ENCODE measurements at regions not wholly inside any gene's neighbourhood (a gene's known extent, or its start where the extent isn't known, plus 50 kb on each side); places are given as distances from the start of the nearest gene placed in this dataset.

DNA sequence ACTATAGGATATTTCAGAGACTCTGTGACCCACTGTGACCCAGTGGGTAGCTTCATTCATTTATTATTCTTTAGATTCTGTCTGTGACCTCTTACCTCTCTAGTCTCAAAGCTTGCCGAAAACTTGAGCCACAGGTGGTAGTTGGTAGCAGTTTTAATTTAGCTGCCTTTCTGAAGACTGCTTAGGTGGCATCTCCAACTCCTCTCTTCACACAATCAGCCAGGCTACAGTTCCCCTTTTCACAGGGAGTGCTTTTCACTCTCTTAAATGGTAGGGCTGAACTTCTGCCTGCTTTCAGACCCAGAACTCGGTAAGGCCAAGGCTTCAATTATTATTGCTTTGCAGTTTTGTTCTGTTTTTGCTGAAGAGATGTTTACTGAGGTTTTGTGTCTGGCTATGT is 349.6 kb downstream of the ARL6IP6 start:
- Mint-ChIP-seq H3K4me1 (peaks cover 24% of the 10 kb centered on the region), H3K4me3 (no peak overlapping the region), H3K27ac (no peak overlapping the region), H3K36me3 (no peaks in the 10 kb centered on the region), H3K9me3 (no peaks in the 10 kb centered on the region), H3K27me3 (ENCODE audit: insufficient read depth, low read depth) (no peaks in the 10 kb centered on the region)
- H3K4me2 ChIP-seq = no peak overlapping the region
- no peaks in the 10 kb centered on the region for H3K4me1 ChIP-seq
- H3K9me3 ChIP-seq (ENCODE audit: low read depth) = no peaks in the 10 kb centered on the region
- H3K27ac ChIP-seq = no peak overlapping the region
- no peaks in the 10 kb centered on the region for H4K20me1 ChIP-seq (ENCODE audit: low read depth)
- H3K4me3 ChIP-seq = no peak overlapping the region
- no peak for TF ChIP-seq EZH2 (IDR thresholded peaks at IDR 0.05)
- TF ChIP-seq, protein P1, sequence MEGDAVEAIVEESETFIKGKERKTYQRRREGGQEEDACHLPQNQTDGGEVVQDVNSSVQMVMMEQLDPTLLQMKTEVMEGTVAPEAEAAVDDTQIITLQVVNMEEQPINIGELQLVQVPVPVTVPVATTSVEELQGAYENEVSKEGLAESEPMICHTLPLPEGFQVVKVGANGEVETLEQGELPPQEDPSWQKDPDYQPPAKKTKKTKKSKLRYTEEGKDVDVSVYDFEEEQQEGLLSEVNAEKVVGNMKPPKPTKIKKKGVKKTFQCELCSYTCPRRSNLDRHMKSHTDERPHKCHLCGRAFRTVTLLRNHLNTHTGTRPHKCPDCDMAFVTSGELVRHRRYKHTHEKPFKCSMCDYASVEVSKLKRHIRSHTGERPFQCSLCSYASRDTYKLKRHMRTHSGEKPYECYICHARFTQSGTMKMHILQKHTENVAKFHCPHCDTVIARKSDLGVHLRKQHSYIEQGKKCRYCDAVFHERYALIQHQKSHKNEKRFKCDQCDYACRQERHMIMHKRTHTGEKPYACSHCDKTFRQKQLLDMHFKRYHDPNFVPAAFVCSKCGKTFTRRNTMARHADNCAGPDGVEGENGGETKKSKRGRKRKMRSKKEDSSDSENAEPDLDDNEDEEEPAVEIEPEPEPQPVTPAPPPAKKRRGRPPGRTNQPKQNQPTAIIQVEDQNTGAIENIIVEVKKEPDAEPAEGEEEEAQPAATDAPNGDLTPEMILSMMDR (IDR thresholded peaks at IDR 0.05) = no peak
- no peak for TF ChIP-seq EZH2phosphoT487 (IDR thresholded peaks at IDR 0.05)
- H3K36me3 ChIP-seq = no peaks in the 10 kb centered on the region
- no peaks in the 10 kb centered on the region for H3K27me3 ChIP-seq
- H3K9ac ChIP-seq = no peak overlapping the region
- H2AFZ ChIP-seq (replicated peaks) = no peak overlapping the region
- DNase-seq (ENCODE audit: low spot score) = peak; percentile 10
- no peaks in the 10 kb centered on the region for H3F3A ChIP-seq (ENCODE audit: low read depth)
- H3K79me2 ChIP-seq (ENCODE audit: low read depth) = no peaks in the 10 kb centered on the region

DNA sequence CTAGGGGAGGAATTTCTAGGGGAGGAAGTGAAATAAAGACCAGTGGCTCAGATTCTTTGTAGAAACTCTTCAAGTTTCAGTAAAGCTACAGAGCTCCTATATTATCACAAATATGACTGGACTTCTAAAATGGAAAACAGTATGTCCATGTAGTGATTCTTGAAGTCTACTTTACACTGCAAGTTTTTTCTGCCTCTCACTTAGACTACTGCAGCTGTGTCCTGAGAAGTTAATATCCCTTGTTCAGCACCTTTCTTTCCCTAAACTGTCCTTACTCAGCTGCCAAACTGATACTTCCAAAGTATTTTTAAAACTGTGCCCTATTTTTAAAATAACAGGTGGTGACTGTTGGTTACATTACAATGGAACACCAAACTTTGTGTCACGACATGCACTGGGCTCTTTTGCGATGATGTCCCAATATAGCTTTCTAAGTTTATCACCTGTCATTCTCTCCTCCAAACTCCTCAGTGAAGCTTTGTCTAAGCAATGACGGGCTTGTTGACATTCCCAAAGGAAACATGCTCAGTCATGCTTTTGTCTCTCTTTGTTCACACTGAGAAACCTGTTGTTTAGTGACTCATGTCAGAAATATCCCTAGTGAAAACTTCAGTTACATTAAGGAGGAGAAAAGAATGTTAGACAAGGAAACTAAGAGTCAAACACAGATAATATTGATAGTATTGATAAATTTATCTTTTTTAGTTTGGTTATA is 341.1 kb downstream of the ARL6IP6 start:
- Histone ChIP-seq H2AFZ (replicated peaks) (no peak overlapping the region), H3K4me1 (peaks cover 19% of the 10 kb centered on the region), H3K9me3 (ENCODE audit: low read depth) (no peaks in the 10 kb centered on the region), H3K9ac (no peak overlapping the region), H3K4me2 (peak overlapping the region; percentile 14), H3K36me3 (no peaks in the 10 kb centered on the region), H3K4me3 (no peak overlapping the region), H3K79me2 (ENCODE audit: low read depth) (no peaks in the 10 kb centered on the region), H3K27ac (no peak overlapping the region), H4K20me1 (ENCODE audit: low read depth) (no peaks in the 10 kb centered on the region), H3K27me3 (no peaks in the 10 kb centered on the region), H3F3A (ENCODE audit: low read depth) (no peaks in the 10 kb centered on the region)
- TF ChIP-seq EZH2phosphoT487 (IDR thresholded peaks at IDR 0.05) = no peak
- TF ChIP-seq EZH2 (IDR thresholded peaks at IDR 0.05) = no peak
- TF ChIP-seq, protein P1 (IDR thresholded peaks at IDR 0.05) = no peak
- Mint-ChIP-seq H3K4me3 (no peak overlapping the region), H3K4me1 (peaks cover 17% of the 10 kb centered on the region), H3K9me3 (no peaks in the 10 kb centered on the region), H3K36me3 (no peaks in the 10 kb centered on the region), H3K27ac (peak overlapping the region; percentile 18), H3K27me3 (ENCODE audit: insufficient read depth, low read depth) (no peaks in the 10 kb centered on the region)
- DNase-seq (ENCODE audit: low spot score) = peak; percentile 65

DNA sequence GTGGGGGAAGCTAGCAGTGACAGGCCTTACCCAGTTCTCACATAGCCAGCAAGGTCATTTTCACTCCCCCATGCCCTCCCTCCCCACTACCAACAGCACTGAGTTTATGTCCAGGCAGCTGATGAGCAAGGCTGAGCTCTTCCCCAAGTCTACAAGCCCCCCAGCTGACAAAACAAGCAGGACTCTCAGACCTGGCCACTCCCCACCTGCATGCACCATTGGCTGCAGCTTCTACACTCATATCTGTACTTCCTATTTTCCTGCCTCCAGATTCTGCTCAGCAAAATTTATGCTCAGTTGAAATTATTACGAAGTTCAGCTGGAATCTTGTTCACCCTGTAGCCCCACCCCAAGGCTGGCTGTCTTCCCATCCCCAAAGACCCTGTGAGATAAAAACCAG is 339.3 kb downstream of the ARL6IP6 start:
- H3K4me2 ChIP-seq = no peak overlapping the region
- H3K4me1 ChIP-seq = peaks cover 19% of the 10 kb centered on the region
- no peak overlapping the region for H3K27ac ChIP-seq
- no peak for TF ChIP-seq EZH2 (IDR thresholded peaks at IDR 0.05)
- TF ChIP-seq EZH2phosphoT487 (IDR thresholded peaks at IDR 0.05) = no peak
- TF ChIP-seq, protein P1 (IDR thresholded peaks at IDR 0.05) = no peak
- no peak for DNase-seq (ENCODE audit: low spot score)
- H4K20me1 ChIP-seq (ENCODE audit: low read depth) = no peaks in the 10 kb centered on the region
- H3K9me3 Mint-ChIP-seq = no peaks in the 10 kb centered on the region
- H2AFZ ChIP-seq (replicated peaks) = no peak overlapping the region
- no peaks in the 10 kb centered on the region for H3K79me2 ChIP-seq (ENCODE audit: low read depth)
- H3K4me1 Mint-ChIP-seq = peaks cover 17% of the 10 kb centered on the region
- no peaks in the 10 kb centered on the region for H3K36me3 ChIP-seq
- H3K9ac ChIP-seq = no peak overlapping the region
- H3K27me3 ChIP-seq = no peaks in the 10 kb centered on the region
- no peaks in the 10 kb centered on the region for H3K9me3 ChIP-seq (ENCODE audit: low read depth)
- H3K27ac Mint-ChIP-seq = no peak overlapping the region
- no peak overlapping the region for H3K4me3 ChIP-seq
- H3F3A ChIP-seq (ENCODE audit: low read depth) = no peaks in the 10 kb centered on the region
- H3K36me3 Mint-ChIP-seq = no peaks in the 10 kb centered on the region
- no peaks in the 10 kb centered on the region for H3K27me3 Mint-ChIP-seq (ENCODE audit: insufficient read depth, low read depth)
- no peak overlapping the region for H3K4me3 Mint-ChIP-seq
